ENCODE measurements at regions not wholly inside any gene's neighbourhood (a gene's known extent, or its start where the extent isn't known, plus 50 kb on each side); places are given as distances from the start of the nearest gene placed in this dataset.
"Not testable (repeated sequence)": the region's sequence is repeated elsewhere in the genome, so short reads cannot be mapped to it uniquely, and the experiment has no call there.

- H4K8ac ChIP-seq (ENCODE audit: extremely low read depth, insufficient read depth, low read length); H3K18ac ChIP-seq (ENCODE audit: extremely low read depth, low read length); H4K5ac ChIP-seq (ENCODE audit: insufficient read length, low read depth, low read length); H2BK12ac ChIP-seq (ENCODE audit: low read depth, low read length); POLR2A ChIA-PET (ENCODE audit: partially characterized antibody); H3K79me1 ChIP-seq (ENCODE audit: low read depth, low read length); FAIRE-seq; CTCF ChIA-PET (ENCODE audit: partially characterized antibody); H3K56ac ChIP-seq (replicated peaks; ENCODE audit: insufficient read length, low read depth, low read length); H3K4me3 ChIP-seq (ENCODE audit: extremely low read depth in 1 of 4, insufficient read depth in 2 of 4, low read depth in 3 of 4, low read length in 4 of 4); H4K91ac ChIP-seq (replicated peaks; ENCODE audit: insufficient read length, low read length); H3K4me1 ChIP-seq (replicated peaks in 1 of 4; ENCODE audit: control insufficient read depth in 3 of 4, insufficient read depth in 4 of 4, low read length in 3 of 4); H3K9ac ChIP-seq (replicated peaks in 1 of 4; ENCODE audit: extremely low read depth in 1 of 4, low read depth in 3 of 4, low read length in 3 of 4); H3K14ac ChIP-seq (ENCODE audit: insufficient read length); H3K4ac ChIP-seq (replicated peaks; ENCODE audit: insufficient read length, low read depth, low read length); H2BK120ac ChIP-seq (replicated peaks; ENCODE audit: low read depth, low read length); H2BK5ac ChIP-seq (ENCODE audit: low read depth, low read length); H3K4me2 ChIP-seq (ENCODE audit: insufficient read depth in 1 of 2, low read depth in 2 of 2, low read length in 2 of 2); H2BK15ac ChIP-seq (ENCODE audit: low read length); H2AK5ac ChIP-seq (ENCODE audit: low read depth, low read length); H3K36me3 ChIP-seq (ENCODE audit: control insufficient read depth in 2 of 4, insufficient read depth in 4 of 4, low read length in 3 of 4); H2BK20ac ChIP-seq (ENCODE audit: low read length); H3K27me3 ChIP-seq (replicated peaks in 1 of 4; ENCODE audit: control insufficient read depth in 3 of 4, extremely low read depth in 1 of 4, insufficient read depth in 3 of 4, low read length in 3 of 4); H3K23ac ChIP-seq (ENCODE audit: insufficient read length); H3K23me2 ChIP-seq (ENCODE audit: low read depth, low read length); H3K79me2 ChIP-seq (ENCODE audit: control insufficient read depth in 1 of 2, insufficient read depth in 2 of 2, low read length in 2 of 2); DNase-seq (ENCODE audit: low read depth in 1 of 2, low spot score in 2 of 2); H2AFZ ChIP-seq (ENCODE audit: low read length); H4K20me1 ChIP-seq (replicated peaks in 1 of 2; ENCODE audit: control insufficient read depth in 1 of 2, insufficient read depth in 2 of 2, low read length in 2 of 2); H3K27ac ChIP-seq (ENCODE audit: low read depth, low read length): not testable (repeated sequence)
- peaks cover 11 to 13% of the 10 kb centered on the region in 2 experiments for H3K9me3 ChIP-seq (ENCODE audit: insufficient read depth in 2 of 2, low read depth in 1 of 2, low read length in 1 of 2)
- WGBS, 2 experiments (ENCODE audit: extremely low coverage in 1 of 2, insufficient coverage in 1 of 2, insufficient read length in 1 of 2, insufficient replicate concordance in 2 of 2, low coverage in 1 of 2, low lambda C conversion rate in 2 of 2, missing lambda C conversion rate in 1 of 2), result 90% methylated on average over 6 of the region's 11 CpGs; no CpG with 5 or more reads in 1 of the 2 experiments
These were observed 51.7 kb upstream of the LHFPL3 start for GRCh38 chr7:104276730-104277129.
